ENCODE measurements at regions not wholly inside any gene's neighbourhood (a gene's known extent, or its start where the extent isn't known, plus 50 kb on each side); places are given as distances from the start of the nearest gene placed in this dataset.

- no peak for TF ChIP-seq EZH2phosphoT487 (conservative IDR thresholded peaks at IDR 0.05; ENCODE audit: low read length)
- TF ChIP-seq CTCF (IDR thresholded peaks at IDR 0.05; ENCODE audit: insufficient read depth, low read length, poor library complexity, severe bottlenecking), result no peak
These were observed 134.4 kb upstream of the ASCC3 start for GRCh38 chr6:101015541-101015940.

Data from SU-DHL-6 (cell line).